GM21786 (cell line): ENCODE measurements at regions not wholly inside any gene's neighbourhood (a gene's known extent, or its start where the extent isn't known, plus 50 kb on each side); places are given as distances from the start of the nearest gene placed in this dataset.

Source experiments
- ATAC-seq: cut with Tn5 transposase; IDR thresholded peaks from one replicate; pipeline ENCODE4 v1.9.1; 2021; ENCODE audit not compliant: unreplicated experiment

GRCh38 chr4:179867300-179867878 lies 2375.8 kb upstream of the TENM3 start:
- peak; percentile 98 for ATAC-seq

GRCh38 chr4:179871726-179872125 lies 2371.5 kb upstream of the TENM3 start:
- no peak for ATAC-seq

GRCh38 chr4:179872755-179873154 lies 2370.4 kb upstream of the TENM3 start:
- ATAC-seq = no peak

- no peak for ATAC-seq
Measured at GRCh38 chr4:179880756-179881155, 2362.4 kb upstream of the TENM3 start.

- no peak for ATAC-seq
Measured at GRCh38 chr4:179894066-179894778, 2349.0 kb upstream of the TENM3 start.

- ATAC-seq = no peak
Measured at GRCh38 chr4:179919587-179919986, 2323.6 kb upstream of the TENM3 start.

- no peak for ATAC-seq
Measured at GRCh38 chr4:179927473-179927872, 2315.7 kb upstream of the TENM3 start.

GRCh38 chr4:179941911-179942310 lies 2301.3 kb upstream of the TENM3 start:
- no peak for ATAC-seq

GRCh38 chr4:179976777-179977176 lies 2266.4 kb upstream of the TENM3 start:
- ATAC-seq = no peak

- ATAC-seq = no peak
Measured at GRCh38 chr4:179977378-179977777, 2265.8 kb upstream of the TENM3 start.

- ATAC-seq = no peak
Measured at GRCh38 chr4:179981161-179981560, 2262.0 kb upstream of the TENM3 start.

- ATAC-seq = peak; percentile 100
Measured at GRCh38 chr4:179989975-179990374, 2253.2 kb upstream of the TENM3 start.

- ATAC-seq = no peak
Measured at GRCh38 chr4:180009316-180009715, 2233.9 kb upstream of the TENM3 start.

- no peak for ATAC-seq
Measured at GRCh38 chr4:180028682-180029081, 2214.5 kb upstream of the TENM3 start.

- ATAC-seq = no peak
Measured at GRCh38 chr4:180031330-180031729, 2211.9 kb upstream of the TENM3 start.

- no peak for ATAC-seq
Measured at GRCh38 chr4:180041576-180041975, 2201.6 kb upstream of the TENM3 start.

- ATAC-seq = no peak
Measured at GRCh38 chr4:180052629-180053028, 2190.6 kb upstream of the TENM3 start.

- no peak for ATAC-seq
Measured at GRCh38 chr4:180054291-180054690, 2188.9 kb upstream of the TENM3 start.

- no peak for ATAC-seq
Measured at GRCh38 chr4:180057299-180057721, 2185.9 kb upstream of the TENM3 start.

GRCh38 chr4:180057891-180058671 lies 2185.1 kb upstream of the TENM3 start:
- peak; percentile 48 for ATAC-seq

- peak; percentile 23 for ATAC-seq
Measured at GRCh38 chr4:180058691-180059215, 2184.4 kb upstream of the TENM3 start.
